AG04450 (cell line): ENCODE measurements at regions not wholly inside any gene's neighbourhood (a gene's known extent, or its start where the extent isn't known, plus 50 kb on each side); places are given as distances from the start of the nearest gene placed in this dataset.
"Not testable (repeated sequence)": the region's sequence is repeated elsewhere in the genome, so short reads cannot be mapped to it uniquely, and the experiment has no call there.

Experiments
- CTCF ChIA-PET: fragments of 300-600, 350-600 bp; formaldehyde crosslinking; extraction: SDS; loops from one replicate; lab custom pipeline; 2022; ENCODE audit warnings: antibody characterized with exemption, inconsistent platforms; lab: Charles Lee
- POLR2A ChIA-PET: fragments of 350-600 bp; formaldehyde crosslinking; extraction: SDS; loops from one replicate; lab custom pipeline; 2021; ENCODE audit warnings: antibody characterized with exemption, inconsistent platforms; lab: Yijun Ruan, JAX
- DNase-seq: peaks from one replicate; pipeline ENCODE4 v3.0.0-alpha.2; 2011; ENCODE audit warnings: low read depth, low spot score
- H3K27ac ChIP-seq: one replicate; pipeline ENCODE4 v1.5.1; 2012; ENCODE audit warnings: low read depth, low read length, control low read depth
- H3K27me3 ChIP-seq: one replicate; pipeline ENCODE4 v1.6.0; 2012; ENCODE audit warnings: low read length; ENCODE audit not compliant: control insufficient read depth, insufficient read depth
- H3K4me3 ChIP-seq: 2 replicates; pipeline ENCODE4 v1.5.1; 2011; ENCODE audit warnings: mild to moderate bottlenecking, low read depth, low read length, control low read depth
- H3K9me3 ChIP-seq: 2 replicates; pipeline ENCODE4 v1.5.1; 2012; ENCODE audit warnings: low read length; ENCODE audit not compliant: control insufficient read depth, insufficient read depth
- TF ChIP-seq, protein P1 (sequence below): IDR thresholded peaks from 2 replicates; pipeline ENCODE4 v1.5.1; 2011; ENCODE audit warnings: low read depth, low read length, control low read depth, inconsistent platforms

DNA sequence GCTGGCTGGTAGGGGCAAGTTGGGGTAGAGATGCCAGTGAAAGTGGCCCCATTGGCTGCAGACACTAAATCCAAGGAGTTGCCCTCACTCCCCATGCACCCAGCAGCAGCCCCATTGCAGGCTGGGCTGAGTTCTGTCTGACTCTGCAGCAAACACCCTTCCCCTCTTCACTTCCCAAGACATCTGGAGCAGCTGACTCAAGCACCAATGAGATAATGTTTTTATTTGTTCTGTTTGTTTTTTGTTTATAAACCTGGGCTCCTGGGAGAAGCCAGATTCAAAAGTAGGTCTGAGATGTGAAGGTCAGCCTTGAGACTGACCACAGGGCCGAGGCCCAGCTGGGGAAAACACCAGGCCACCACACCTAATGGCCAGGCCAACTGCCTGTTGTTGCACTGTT is 545.9 kb upstream of the KLF4 start:
- peaks cover 8% of the 10 kb centered on the region for H3K9me3 ChIP-seq
- TF ChIP-seq, protein P1, sequence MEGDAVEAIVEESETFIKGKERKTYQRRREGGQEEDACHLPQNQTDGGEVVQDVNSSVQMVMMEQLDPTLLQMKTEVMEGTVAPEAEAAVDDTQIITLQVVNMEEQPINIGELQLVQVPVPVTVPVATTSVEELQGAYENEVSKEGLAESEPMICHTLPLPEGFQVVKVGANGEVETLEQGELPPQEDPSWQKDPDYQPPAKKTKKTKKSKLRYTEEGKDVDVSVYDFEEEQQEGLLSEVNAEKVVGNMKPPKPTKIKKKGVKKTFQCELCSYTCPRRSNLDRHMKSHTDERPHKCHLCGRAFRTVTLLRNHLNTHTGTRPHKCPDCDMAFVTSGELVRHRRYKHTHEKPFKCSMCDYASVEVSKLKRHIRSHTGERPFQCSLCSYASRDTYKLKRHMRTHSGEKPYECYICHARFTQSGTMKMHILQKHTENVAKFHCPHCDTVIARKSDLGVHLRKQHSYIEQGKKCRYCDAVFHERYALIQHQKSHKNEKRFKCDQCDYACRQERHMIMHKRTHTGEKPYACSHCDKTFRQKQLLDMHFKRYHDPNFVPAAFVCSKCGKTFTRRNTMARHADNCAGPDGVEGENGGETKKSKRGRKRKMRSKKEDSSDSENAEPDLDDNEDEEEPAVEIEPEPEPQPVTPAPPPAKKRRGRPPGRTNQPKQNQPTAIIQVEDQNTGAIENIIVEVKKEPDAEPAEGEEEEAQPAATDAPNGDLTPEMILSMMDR: no peak
- CTCF ChIA-PET: interaction anchor here (1.1 to 1.6 kb wide), 3 partner anchors 18 to 570 kb away, joined by 3 to 4 read pairs (median 4); no protein-coding TSS in a partner anchor
- no peaks in the 10 kb centered on the region for H3K27me3 ChIP-seq
- no peak for DNase-seq
- H3K4me3 ChIP-seq: no peak overlapping the region
- POLR2A ChIA-PET: no interaction called here
- H3K27ac ChIP-seq: no peak overlapping the region

DNA sequence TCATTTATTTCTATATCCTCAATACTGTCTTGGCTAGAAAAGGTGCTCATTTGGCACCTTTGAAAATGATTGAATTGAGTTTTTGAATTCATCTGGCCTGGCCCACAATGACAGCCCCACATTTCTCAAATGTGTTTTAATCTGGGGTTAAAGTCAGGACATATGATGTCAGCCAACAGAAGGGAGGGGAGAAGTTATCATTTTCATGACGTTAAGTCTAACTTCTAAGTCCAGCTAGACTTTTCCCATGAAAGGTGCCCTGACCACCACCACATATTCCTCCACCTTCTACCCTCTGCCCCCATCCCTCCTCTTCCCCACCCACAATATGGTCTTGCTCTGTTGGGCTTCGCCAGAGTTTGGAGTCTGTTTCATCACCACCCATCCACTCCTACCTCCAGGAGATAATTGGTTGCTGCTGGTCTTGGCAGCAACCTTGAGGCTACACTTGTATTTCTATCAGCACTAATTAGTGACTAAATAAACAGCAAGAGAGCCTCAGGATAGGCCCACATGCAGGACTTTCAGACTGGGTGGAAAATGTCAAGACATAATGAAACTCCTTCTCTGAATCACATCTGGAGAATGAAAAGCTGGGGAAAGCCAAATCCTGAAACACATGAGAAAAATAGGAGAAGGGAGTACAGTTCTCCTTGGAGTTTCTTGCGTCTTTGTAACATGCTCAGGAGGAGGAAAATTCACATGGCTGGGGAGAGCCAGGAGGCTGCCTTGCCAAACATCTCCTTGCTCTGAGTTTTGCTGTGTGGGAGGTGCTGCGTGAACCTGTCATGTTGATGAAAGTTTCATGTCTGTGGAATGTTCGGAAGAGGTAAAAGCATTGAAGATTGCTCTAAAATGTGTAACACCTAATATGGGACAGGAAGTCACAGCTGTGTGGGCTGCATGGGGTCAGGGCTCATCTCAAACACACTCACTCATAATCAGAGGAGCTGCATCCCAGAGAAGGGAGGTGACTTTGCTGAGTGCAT is 544.7 kb upstream of the KLF4 start:
- peak; percentile 81 for DNase-seq
- TF ChIP-seq, protein P1: no peak
- no peak overlapping the region for H3K4me3 ChIP-seq
- CTCF ChIA-PET: interaction anchor here (0.6 to 1.6 kb wide), 4 partner anchors 19 to 569 kb away, joined by 3 to 4 read pairs (median 4); no protein-coding TSS in a partner anchor
- POLR2A ChIA-PET: no interaction called here
- peak overlapping the region; percentile 73 for H3K27ac ChIP-seq
- H3K27me3 ChIP-seq: no peaks in the 10 kb centered on the region
- peaks cover 8% of the 10 kb centered on the region for H3K9me3 ChIP-seq

DNA sequence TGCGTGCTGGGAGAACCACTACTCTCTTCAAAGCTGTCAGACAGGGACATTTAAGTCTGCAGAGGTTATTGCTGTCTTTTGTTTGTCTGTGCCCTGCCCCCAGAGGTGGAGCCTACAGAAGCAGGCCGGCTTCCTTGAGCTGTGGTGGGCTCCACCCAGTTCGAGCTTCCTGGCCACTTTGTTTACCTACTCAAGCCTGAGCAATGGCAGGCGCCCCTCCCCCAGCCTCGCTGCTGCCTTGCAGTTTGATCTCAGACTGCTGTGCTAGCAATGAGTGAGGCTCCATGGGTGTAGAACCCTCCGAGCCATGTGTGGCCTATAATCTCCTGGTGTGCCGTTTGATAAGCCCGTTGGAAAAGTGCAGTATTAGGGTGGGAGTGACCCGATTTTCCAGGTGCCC is 542.5 kb upstream of the KLF4 start:
- H3K4me3 ChIP-seq, H3K27ac ChIP-seq, DNase-seq, H3K9me3 ChIP-seq, POLR2A ChIA-PET, H3K27me3 ChIP-seq, CTCF ChIA-PET: not testable (repeated sequence)

DNA sequence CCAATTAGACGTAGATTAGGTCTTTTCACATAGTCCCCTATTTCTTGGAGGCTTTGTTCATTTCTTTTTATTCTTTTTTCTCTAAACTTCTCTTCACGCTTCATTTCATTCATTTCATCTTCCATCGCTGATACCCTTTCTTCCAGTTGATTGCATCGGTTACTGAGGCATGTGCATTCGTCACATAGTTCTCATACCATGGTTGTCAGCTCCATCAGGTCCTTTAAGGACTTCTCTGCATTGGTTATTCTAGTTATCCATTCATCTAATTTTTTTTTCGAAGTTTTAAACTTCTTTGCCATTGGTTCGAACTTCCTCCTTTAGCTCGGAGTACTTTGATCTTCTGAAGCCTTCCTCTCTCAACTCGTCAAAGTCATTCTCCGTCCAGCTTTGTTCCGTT is 541.7 kb upstream of the KLF4 start:
- H3K9me3 ChIP-seq, DNase-seq, POLR2A ChIA-PET, CTCF ChIA-PET, H3K27me3 ChIP-seq, H3K27ac ChIP-seq, H3K4me3 ChIP-seq: not testable (repeated sequence)

DNA sequence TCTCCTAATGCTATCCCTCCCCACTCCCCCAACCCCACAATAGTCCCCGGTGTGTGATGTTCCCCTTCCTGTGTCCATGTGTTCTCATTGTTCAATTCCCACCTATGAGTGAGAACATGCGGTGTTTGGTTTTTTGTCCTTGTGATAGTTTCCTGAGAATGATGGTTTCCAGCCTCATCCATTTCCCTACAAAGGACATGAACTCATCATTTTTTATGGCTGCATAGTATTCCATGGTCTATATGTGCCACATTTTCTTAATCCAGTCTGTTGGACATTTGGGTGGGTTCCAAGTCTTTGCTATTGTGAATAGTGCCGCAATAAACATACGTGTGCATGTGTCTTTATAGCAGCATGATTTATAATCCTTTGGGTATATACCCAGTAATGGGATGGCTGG is 537.1 kb upstream of the KLF4 start:
- DNase-seq, CTCF ChIA-PET, H3K27me3 ChIP-seq, H3K27ac ChIP-seq, H3K4me3 ChIP-seq, POLR2A ChIA-PET, H3K9me3 ChIP-seq: not testable (repeated sequence)

DNA sequence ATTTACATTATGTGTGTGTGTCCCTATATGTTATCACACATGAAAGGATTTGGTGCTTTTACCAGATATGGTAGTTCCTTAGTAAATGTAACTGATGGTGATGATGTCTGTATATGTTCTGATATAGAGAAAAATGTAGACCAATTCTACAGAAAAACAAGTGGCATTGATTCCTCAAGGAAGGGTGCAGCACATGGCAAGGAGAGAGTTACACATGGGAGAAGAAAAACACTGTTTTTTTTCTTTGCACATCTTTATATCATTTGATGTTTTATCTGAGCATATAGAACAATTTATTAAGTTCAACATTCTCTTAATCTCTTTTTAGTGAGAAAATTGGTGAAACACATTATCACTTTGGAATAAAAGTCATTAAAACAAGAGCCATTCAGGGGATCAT is 535.0 kb upstream of the KLF4 start:
- Histone ChIP-seq H3K27me3 (no peaks in the 10 kb centered on the region), H3K9me3 (no peaks in the 10 kb centered on the region), H3K27ac (no peak overlapping the region), H3K4me3 (no peak overlapping the region)
- TF ChIP-seq, protein P1: no peak
- ChIA-PET CTCF (no interaction called here), POLR2A (no interaction called here)
- DNase-seq: no peak
